CD4-positive, alpha-beta T cell treated with Interleukin-1 beta for 1 hour (primary cell): ENCODE measurements at regions not wholly inside any gene's neighbourhood (a gene's known extent, or its start where the extent isn't known, plus 50 kb on each side); places are given as distances from the start of the nearest gene placed in this dataset.

Source experiments
- DNase-seq, 2 donors: peaks; one replicate each; pipeline ENCODE4 v3.0.0-alpha.2; 2020 to 2022

DNA sequence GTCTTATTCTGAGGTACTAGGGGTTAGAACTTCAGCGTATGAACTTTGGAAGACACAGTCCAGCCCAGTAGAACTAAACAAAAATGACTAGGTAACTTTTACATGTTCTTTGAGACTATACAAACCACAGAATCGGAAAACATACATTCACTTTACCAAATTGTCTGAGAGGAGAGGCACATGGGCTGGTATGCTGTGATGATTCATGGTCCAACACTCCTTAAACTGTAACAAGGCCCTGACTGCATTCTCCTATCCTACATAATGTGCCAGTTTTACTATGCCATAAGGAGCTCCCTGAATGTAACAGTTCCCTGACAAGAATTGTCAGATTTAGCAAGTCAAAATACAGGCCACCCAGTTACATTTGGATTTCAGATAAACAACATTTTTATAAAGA, 640.0 kb downstream of the RAB28 start:
- DNase-seq: no peak

DNA sequence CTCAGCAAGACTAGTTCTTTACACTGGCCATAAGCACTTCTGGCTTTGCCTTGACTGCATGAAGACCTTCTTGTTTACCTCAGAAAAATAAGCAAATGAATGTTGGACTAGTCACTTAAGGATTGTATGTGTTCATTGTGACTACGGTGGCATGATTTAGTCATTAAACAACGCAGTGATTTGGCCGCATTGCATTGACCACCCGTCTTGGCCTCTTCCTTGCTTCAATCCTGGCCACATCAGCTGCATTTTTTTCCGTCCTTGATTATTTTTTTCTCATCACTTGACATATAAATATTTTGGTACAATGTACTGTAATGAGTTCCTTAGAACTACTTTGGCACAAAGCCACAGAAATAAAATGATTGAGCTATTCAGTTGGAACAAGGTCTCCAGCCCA, 656.2 kb downstream of the RAB28 start:
- no peak for DNase-seq

DNA sequence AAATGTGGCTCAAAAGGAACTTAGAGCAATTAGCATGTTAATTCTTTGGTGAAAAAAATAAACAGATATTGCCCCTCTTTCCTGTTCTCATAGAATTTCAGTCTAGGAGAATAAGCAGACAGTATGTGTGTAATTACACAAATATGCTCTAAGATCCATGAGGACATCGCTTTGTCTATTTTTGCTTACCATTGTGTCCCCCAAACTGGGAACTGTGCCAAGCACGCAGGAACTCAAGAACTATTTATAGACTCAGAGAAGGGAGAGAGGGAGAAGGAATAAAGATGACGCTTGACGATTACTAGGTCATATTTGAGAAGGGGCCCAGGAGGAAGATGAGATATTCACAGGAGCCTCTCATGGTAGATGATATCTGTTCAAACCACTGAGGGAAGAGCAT, 692.6 kb downstream of the RAB28 start:
- DNase-seq: no peak

DNA sequence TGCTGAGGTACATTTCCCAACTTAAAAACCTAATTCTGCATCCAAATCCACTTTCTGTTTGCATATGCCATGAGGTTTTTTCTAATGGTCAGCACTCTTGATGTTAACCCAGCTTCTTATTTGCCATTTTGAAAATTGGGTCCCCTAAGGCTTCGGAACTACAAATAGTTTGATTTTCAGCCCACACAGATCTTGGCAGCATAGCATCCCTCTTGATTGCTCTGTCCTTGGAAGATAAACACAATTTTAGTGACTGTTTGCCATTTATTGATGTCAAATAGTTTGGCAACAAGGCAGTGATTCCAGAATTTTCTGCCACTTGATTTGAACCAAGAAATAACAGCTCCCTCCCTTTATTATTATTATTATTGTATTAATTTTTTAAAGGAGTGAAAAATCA, 696.9 kb downstream of the RAB28 start:
- no peak for DNase-seq

DNA sequence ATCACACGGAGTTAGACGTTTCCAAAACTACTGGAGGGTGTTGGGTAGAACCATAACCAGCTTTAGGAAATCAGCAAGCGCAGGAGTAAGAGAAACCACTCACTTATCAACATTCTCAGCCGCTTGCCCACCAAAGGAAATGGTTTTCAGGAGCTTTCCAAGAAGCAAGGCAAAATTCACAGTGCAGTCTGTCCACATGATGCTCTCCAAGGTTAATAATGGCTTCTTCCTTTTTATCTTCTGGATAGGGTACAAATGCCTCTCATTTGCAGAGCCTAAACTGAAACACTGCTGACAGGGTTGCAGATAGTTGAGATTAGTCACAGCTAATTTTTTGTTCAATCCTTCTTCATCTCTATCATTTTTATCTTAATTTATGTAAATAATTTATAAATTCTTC, 705.4 kb downstream of the RAB28 start:
- DNase-seq: no peak

DNA sequence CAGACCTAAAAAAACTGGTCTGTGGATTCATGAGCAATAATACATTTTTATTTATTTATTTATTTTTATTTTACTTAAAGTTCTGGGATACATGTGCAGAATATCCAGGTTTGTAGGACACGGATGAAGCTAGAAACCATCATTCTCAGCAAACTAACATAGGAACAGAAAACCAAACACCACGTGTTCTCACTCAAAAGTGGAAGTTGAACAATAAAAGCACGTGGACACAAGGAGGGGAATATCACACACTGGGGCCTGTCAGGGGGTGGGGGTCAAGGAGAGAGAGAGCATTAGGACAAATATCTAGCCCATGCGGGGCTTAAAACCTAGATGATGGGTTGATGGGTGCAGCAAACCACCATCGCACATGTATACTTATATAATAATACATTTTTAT, 705.9 kb downstream of the RAB28 start:
- no peak for DNase-seq

DNA sequence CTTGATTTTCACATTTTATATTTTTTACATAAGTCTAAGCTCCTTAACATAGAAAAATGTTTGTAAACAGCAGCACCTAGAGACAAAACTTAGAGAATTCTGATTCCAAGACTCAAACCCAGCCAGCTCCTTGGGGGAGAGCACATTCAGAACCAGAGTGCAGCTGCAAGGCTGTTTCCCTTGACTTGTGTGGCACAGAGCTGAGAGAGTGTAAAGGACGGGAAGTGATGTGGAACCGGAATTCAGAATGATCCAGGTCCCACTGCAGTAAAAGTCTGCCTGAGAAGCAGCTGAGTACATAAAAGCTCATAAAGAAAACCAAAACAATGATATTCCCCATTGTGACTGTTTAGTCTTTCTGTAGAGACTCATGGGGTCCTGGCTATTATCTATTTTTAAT, 713.8 kb downstream of the RAB28 start:
- DNase-seq: no peak

DNA sequence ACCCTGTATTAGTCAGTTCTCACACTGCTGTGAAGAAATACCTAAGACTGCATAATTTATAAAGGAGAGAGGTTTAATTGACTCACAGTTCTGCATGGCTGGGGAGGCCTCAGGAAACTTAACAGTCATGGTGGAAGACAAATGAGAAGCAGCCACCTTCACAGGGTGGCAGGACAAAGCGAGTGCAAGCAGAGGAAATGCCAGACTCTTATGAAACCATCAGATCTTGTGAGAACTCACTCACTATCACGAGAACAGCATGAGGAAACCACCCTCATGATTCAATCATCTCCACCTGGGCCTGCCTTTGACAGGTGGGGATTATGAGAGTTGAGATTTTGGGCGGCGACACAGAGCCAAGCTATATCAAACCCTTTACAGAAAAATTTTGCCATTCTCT, 722.4 kb downstream of the RAB28 start:
- DNase-seq: no peak

DNA sequence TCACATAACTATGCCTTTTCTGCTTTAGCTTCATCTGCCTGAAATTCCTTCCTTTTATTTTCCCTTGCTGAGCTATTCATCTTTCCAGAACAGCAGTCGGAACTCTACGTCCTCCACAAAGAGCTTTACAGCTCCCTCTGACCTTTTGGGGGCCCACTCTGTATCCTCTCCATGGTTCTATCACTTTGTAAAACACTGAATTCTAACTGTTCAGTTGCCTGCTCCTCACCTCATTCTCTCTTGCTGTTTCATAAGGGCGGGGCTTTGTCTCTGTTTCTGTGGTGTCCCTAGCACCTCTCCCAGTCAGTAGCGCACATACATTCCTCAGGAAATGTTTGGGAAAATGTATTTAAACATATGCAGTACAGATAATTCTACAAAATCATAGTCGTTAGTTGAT, 737.0 kb downstream of the RAB28 start:
- DNase-seq: no peak

DNA sequence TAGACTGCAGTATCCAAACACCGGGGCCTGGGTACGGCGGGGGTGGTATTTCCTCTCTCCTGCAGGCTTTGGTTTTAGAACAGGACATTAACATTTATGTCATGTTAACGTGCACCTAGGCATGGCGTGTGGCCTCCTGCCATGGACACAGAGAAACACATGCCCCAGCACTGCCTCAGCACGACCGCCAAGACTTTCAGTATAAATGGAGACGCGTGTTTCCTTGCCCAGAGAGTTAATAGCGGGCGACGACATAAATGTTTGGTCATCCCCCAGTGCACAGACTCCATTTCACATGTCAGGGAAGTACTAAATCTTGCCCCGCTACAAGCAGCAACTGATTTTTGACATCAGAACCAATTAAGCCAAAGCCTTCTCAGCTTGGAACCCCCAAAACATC, 737.9 kb downstream of the RAB28 start:
- DNase-seq: no peak

DNA sequence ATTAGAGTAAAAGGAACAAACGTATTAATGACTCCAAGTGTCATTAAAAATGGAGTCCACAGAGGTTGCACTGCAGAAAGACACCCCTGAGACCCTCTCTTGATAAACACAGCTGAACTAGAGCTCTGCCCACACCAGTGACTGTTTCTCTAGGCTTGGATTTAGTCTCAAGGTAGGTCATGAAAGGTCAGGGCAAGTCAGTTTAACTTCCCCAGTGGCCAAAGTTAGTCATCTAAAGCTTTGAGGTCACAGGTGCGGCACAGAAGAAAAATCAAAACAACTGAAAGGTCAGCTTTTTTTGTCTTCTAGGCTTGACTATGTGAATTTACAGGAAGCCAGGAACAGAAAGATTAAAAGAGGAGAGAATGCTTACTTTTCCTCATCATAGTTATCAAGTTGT, 749.6 kb downstream of the RAB28 start:
- DNase-seq: no peak

DNA sequence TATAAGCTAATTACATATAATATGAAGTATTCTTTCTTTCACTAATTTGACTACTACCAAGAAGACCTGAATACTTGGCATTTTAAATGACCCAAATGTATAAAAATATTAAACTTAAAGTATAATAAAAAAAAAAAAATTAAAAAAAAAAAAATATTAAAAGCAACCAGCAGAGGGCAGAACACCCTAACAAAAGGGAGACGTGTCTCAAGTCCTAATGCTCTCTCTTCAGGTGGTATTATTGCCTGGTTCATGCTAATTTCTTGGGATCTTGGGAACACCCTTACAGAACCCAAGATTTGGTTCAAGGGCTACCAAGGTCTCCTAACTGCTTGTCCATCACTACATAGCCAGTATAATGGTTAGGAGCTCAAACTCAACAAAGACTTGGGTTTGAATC, 754.8 kb downstream of the RAB28 start:
- peak in 1 of 2 donors; percentile 3 for DNase-seq

DNA sequence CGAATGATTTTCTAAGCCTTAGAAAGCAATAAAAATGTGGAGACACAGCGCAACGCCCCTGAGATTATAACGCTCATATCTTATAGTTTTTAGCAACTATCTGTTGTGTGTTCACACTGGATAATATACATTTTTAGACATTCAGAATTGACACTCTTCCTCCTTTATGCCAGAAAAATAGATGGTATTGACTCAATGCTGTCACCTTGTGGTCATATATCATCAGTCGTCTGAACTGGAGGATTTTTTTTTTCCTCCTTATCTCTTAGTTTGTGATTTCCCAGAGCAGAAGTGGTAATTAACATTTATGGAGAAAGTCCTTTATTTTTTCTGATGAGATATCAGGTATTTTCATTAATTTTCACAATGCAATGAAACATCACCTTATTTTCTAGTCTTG, 759.6 kb downstream of the RAB28 start:
- no peak for DNase-seq

DNA sequence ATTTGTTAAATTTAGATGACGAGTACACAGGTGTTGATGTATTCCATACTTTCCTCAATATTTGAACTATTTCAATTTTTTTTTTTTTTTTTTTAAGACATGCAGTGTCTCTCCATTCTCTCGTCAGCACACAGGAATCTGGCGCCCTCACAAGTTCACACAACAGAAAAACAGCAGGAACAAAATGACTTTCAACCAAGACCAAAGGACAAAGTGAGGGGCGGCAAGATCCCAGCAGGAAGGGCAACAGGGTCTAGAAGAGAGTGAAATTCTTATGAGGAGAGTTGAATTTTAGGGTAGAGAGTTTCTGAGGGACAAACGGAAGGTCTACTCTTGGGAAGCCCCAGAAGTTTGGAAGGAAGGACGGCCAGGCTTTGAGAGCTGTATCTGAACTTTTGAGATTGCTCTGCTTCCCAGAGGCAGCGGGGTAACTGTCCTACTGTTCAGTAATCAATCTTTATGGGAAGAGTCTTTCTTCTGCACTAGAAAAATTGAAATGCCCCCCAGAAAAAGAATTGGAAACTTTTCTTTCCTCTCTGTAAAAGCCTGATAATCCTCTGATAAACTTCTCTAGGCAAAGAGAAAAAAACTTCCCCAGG, 760.2 kb downstream of the RAB28 start:
- DNase-seq: no peak

DNA sequence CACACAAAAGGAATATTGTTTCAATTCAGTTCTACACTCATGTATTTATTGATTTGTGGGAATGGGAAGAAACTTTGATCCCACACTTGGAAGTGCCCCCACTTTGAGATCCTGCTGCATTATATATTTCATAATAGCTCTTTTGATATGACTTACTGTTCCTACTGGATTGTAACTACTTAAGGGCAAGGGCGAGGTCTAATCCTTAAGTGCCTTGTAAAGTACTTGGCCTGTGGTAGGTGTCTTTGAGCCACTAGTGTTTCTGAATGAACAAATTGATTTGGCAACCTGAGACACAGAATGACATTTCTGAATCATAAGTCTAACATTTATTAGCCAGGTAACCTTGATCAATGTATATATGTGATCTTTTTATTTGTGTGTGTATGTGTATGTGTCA, 767.2 kb downstream of the RAB28 start:
- no peak for DNase-seq

DNA sequence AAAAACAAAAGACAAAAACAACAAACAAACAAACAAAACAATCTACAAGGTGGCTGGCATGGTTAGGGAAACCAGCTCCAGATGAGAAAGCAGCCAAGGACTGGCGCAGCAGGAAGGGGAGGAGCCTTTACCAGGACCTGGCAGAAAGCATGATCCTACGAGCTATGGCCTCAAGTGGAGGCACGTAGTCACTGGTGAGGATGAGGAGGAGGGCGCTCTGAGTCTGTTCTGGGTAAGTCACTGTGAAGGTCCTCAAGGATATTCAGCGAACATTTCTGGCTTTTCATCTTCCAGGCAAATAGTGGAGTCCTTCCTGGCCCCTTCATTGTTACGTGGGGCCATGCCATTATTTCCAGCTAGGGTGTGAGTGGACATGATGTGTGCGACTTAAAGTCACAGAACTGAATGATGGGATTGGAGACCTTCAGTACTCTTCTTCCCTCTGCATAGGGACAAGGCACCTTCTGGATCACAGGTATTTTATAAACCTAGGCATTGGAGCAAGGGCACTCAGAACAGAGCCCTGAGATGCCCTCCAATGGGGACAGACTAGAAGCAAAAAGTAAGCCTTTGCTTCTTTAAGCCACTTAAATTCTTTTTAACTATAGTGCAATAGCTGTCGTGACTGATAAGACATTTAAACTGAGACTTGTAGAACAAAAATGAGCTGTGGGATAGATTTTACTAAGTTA, 771.3 kb downstream of the RAB28 start:
- no peak for DNase-seq

DNA sequence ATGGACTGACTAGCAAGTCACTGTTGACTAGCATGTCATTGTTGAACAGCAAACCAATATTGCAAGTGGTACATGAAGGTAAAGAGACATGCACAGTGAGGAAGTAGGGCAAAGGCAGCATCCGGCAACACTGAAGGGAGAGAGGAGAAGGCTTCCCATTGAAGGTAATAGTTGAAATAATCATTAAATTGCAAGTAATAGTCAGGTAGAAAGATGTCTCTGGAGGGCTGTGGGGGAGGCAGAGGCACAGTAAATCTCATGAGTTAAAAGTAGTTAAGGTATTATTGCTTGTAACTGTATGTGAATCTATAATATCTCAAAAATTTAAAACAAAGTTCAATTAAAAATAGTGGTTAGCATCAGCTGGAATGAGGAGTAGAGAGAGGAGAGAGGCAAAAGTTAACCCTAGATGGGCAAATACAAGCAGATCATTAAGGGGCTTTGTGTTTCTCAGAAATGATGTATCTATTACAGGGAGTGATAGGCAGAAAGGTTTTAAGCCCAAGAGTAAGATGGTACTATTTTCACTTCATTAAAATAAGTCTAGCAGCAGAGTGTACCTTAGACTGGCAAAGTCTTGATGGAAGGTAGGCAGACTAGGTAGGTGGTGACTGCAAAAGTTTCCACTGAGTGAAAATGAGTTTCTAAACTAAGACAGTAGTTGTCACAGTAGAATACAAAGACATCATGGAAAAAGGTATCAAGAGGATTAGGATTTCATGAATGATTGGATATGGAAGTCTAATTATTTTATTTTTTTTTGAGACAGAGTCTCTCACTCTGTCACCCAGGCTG, 776.6 kb downstream of the RAB28 start:
- DNase-seq: no peak

DNA sequence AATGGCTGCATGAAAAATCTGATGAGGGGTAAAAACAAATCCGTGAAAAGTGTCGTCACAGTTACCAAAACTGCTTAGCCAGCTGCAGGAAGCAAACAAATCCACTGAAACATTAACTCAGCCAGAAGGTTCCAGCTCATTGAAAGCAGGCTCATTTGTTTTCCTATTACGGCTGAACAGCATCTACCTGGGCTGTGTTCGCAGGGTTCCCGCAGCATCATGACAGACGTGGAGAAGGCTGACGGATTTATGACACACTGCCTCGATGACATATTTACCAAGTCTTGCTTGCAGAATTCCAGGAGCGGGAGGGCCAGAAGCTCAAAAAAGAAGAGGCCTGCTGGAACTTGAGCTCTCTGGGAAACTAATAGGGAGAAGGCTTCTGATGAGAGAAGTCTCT, 781.1 kb downstream of the RAB28 start:
- DNase-seq: no peak

DNA sequence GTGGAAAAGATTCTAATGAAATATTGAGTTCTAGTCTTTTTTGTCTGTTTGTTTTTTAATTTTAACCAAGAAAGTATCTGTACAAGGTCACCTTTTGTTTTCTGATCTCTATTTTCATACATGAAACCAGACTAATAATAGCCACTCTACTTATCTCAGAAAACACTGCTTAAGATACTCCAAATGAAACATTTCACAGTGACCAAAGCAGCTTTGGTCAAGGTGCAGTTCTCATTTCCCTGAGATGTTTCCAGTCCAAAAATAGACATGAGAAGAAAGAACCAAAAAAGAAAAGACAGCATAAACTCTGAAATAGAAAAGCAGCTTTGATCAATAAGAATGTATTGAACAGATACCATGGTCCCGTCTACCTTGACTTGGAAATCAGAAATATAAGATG, 782.8 kb downstream of the RAB28 start:
- DNase-seq: no peak

DNA sequence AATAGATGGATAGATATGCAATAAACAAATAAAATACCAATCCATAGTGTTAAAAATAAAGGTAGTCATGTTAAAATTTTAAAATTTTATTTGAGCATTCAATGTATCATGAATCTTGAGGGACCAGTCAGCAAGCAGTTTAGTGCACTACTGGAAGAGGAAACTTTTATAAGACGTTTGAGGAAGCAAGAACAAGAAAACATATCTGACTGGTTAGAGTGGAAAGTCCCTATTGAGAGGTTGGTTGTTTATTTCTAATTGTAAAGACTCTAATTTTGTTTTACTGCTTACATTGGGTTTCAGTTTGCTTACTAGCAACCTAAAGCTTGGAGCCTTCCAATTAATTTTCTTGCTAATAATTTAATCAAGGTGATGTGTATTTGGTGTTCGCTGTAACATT, 786.2 kb downstream of the RAB28 start:
- no peak for DNase-seq

DNA sequence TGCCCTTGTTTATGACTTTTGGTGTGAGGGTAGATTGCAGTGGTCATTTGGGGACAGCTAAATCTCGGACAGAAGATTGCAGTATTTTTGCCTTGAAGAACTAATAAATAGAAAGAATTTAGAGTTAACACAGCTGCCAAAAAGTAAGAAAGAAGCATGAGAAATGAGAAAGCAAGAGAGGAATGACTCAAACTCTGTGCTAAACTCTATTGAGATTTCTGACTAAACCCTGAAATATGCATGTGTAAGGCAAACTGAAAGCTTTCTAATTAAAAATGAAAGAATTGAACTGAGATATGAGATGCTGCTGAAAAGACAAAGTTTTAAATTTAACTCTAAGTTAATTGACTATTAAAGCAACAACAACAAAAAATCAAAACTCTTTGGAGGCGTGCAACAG, 791.3 kb downstream of the RAB28 start:
- DNase-seq: no peak

DNA sequence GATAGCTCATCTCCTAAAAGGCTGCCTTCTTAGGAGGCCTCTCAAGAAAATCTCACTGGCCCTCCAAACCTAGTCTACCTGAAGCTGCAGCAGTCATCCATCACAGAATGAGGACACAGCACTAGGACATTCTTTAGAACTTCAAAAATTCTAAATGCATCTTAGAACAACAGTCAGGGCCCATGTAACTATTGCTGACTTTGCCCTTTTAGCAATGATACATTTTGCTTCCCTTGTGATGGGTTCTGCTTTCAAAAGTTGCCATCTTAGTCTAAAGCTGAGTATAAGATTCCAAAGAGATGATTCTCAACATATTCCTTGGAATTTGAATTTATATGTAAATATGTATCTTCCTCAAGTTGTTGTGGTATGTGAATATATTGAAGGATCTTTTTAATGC, 793.0 kb downstream of the RAB28 start:
- DNase-seq: no peak

DNA sequence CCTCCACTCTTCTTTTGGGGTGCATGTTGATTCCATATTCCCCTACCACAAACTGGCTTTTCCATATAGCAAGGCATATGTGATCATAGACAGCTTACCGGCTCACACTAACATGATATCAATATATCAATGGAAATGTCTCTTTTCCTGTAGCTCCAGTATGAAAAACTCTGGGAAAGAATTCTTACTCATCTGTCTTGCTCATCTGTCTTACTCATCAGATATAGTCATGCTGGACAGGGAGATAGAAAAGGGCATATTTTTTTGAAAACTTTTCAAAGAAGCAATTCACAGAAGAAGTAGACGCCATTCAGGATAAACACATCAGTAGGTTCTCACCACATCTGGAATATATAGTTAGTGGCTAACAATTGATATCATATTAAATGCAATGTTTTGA, 794.7 kb downstream of the RAB28 start:
- no peak for DNase-seq

DNA sequence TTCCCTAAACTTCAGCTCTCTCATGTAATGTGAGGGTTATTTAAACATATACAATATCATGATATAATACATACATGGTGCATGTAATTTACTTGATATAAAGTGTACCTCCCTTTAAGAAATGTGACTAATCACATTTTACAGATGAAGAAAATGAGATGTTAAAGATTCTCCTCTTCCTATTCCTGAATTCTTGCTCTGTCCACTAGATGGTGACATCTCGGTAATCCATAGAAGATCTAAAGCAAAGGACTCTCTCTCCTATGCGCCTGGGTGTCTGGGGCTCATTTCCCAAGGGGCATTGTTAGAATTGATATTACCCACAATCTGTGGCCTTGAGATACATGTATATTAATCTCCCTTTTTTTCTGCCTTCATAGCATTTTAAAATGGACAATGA, 804.9 kb downstream of the RAB28 start:
- no peak for DNase-seq

DNA sequence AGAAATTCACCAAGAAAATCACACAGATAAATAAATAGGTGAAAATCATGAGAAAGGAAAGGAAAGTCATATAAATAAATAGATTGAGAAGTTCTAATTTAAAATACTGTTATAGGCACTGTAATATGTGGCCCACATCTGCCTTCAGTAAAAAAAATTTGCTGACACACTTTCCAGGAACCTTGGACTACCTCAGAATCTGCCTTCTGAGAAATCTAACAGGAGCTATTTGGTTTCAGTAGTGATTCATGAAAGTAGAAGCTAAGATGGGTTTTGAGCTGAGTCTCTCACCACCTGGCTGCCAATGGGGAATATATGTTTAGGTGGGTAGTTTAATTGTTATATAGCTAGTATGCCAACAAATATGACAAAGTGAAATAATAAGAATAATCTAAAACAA, 810.0 kb downstream of the RAB28 start:
- DNase-seq: no peak
